ENCODE measurements at regions not wholly inside any gene's neighbourhood (a gene's known extent, or its start where the extent isn't known, plus 50 kb on each side); places are given as distances from the start of the nearest gene placed in this dataset.

DNA sequence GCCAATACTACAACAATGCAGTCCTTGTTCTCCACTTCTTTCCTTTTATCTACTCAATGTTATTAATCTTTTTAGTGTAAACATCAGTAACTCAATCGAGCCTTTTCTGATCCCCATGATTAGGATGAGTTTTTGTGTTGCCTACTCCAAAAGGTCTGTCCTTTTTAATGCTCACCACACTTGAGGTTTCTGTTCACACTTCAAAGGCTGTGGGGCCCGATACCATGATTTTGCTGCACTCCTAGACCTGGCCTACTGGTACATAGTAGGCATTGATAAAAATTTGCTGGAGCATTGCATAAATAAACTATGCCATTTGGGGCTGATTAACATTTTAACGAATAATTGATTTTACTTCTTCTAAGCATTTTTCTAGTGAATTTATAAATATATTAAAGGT is 125.4 kb upstream of the KLF12 start:
- TF ChIP-seq, protein P1, sequence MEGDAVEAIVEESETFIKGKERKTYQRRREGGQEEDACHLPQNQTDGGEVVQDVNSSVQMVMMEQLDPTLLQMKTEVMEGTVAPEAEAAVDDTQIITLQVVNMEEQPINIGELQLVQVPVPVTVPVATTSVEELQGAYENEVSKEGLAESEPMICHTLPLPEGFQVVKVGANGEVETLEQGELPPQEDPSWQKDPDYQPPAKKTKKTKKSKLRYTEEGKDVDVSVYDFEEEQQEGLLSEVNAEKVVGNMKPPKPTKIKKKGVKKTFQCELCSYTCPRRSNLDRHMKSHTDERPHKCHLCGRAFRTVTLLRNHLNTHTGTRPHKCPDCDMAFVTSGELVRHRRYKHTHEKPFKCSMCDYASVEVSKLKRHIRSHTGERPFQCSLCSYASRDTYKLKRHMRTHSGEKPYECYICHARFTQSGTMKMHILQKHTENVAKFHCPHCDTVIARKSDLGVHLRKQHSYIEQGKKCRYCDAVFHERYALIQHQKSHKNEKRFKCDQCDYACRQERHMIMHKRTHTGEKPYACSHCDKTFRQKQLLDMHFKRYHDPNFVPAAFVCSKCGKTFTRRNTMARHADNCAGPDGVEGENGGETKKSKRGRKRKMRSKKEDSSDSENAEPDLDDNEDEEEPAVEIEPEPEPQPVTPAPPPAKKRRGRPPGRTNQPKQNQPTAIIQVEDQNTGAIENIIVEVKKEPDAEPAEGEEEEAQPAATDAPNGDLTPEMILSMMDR (IDR thresholded peaks at IDR 0.05), result no peak
- TF ChIP-seq EP300 (IDR thresholded peaks at IDR 0.05; ENCODE audit: low read depth), result no peak
- no peak for TF ChIP-seq POLR2A (IDR thresholded peaks at IDR 0.05)
- TF ChIP-seq POLR2AphosphoS5 (IDR thresholded peaks at IDR 0.05), result no peak
